GM12892 (cell line): ENCODE measurements at regions not wholly inside any gene's neighbourhood (a gene's known extent, or its start where the extent isn't known, plus 50 kb on each side); places are given as distances from the start of the nearest gene placed in this dataset.

Experiments used
- POLR2A ChIP-seq: IDR thresholded peaks from 2 replicates; pipeline ENCODE4 v1.6.1; 2011; ENCODE audit warnings: low read depth, low read length, control low read depth
- POLR2AphosphoS5 ChIP-seq: IDR thresholded peaks from 2 replicates; pipeline ENCODE4 v1.6.1; 2011; ENCODE audit warnings: low read depth, low read length, control low read depth

GRCh38 chr15:39208187-39208586 lies 372.7 kb upstream of the THBS1 start:
- TF ChIP-seq POLR2AphosphoS5 (no peak), POLR2A (no peak)
